ENCODE measurements at regions not wholly inside any gene's neighbourhood (a gene's known extent, or its start where the extent isn't known, plus 50 kb on each side); places are given as distances from the start of the nearest gene placed in this dataset.

- peaks cover 9% of the 10 kb centered on the region for H3K27me3 Mint-ChIP-seq (ENCODE audit: low read depth)
Observed at GRCh38 chr10:78276139-78276538, 242.5 kb downstream of the RPS24 start.

GRCh38 chr10:78277314-78278057 is 243.8 kb downstream of the RPS24 start:
- Mint-ChIP-seq H3K36me3 (ENCODE audit: low read depth) (no peaks in the 10 kb centered on the region), H3K27ac (no peak overlapping the region)

More at GRCh38 chr10:78276139-78276538, 242.5 kb downstream of the RPS24 start:
- Mint-ChIP-seq H3K36me3 (ENCODE audit: low read depth) (no peaks in the 10 kb centered on the region), H3K27ac (no peak overlapping the region), H3K9me3 (no peaks in the 10 kb centered on the region), H3K4me3 (no peak overlapping the region), H3K4me1 (ENCODE audit: low read depth) (no peaks in the 10 kb centered on the region)
- DNase-seq (ENCODE audit: low spot score) = no peak

GRCh38 chr10:78278058-78278404 is 244.4 kb downstream of the RPS24 start:
- H3K4me1 Mint-ChIP-seq (ENCODE audit: low read depth) = no peaks in the 10 kb centered on the region
- H3K9me3 Mint-ChIP-seq = no peaks in the 10 kb centered on the region
- DNase-seq (ENCODE audit: low spot score) = no peak
- no peak overlapping the region for H3K27ac Mint-ChIP-seq
- H3K36me3 Mint-ChIP-seq (ENCODE audit: low read depth) = no peaks in the 10 kb centered on the region
- peaks cover 9% of the 10 kb centered on the region for H3K27me3 Mint-ChIP-seq (ENCODE audit: low read depth)
- no peak overlapping the region for H3K4me3 Mint-ChIP-seq

More at GRCh38 chr10:78277314-78278057, 243.8 kb downstream of the RPS24 start:
- Mint-ChIP-seq H3K4me3 (no peak overlapping the region), H3K9me3 (no peaks in the 10 kb centered on the region), H3K27me3 (ENCODE audit: low read depth) (peaks cover 9% of the 10 kb centered on the region), H3K4me1 (ENCODE audit: low read depth) (no peaks in the 10 kb centered on the region)
- DNase-seq (ENCODE audit: low spot score) = no peak

GRCh38 chr10:78279756-78280155 is 246.1 kb downstream of the RPS24 start:
- Mint-ChIP-seq H3K36me3 (ENCODE audit: low read depth) (no peaks in the 10 kb centered on the region), H3K27ac (no peak overlapping the region), H3K4me3 (no peak overlapping the region), H3K9me3 (no peaks in the 10 kb centered on the region), H3K27me3 (ENCODE audit: low read depth) (peaks cover 5% of the 10 kb centered on the region), H3K4me1 (ENCODE audit: low read depth) (no peaks in the 10 kb centered on the region)
- DNase-seq (ENCODE audit: low spot score) = no peak

GRCh38 chr10:78280604-78281003 is 246.9 kb downstream of the RPS24 start:
- Mint-ChIP-seq H3K9me3 (no peaks in the 10 kb centered on the region), H3K27ac (no peak overlapping the region), H3K36me3 (ENCODE audit: low read depth) (no peaks in the 10 kb centered on the region), H3K27me3 (ENCODE audit: low read depth) (peaks cover 2% of the 10 kb centered on the region), H3K4me3 (no peak overlapping the region), H3K4me1 (ENCODE audit: low read depth) (no peaks in the 10 kb centered on the region)
- DNase-seq (ENCODE audit: low spot score) = no peak

GRCh38 chr10:78281627-78282026 is 248.0 kb downstream of the RPS24 start:
- H3K9me3 Mint-ChIP-seq = no peaks in the 10 kb centered on the region
- no peak for DNase-seq (ENCODE audit: low spot score)
- no peaks in the 10 kb centered on the region for H3K4me1 Mint-ChIP-seq (ENCODE audit: low read depth)
- H3K27ac Mint-ChIP-seq = no peak overlapping the region
- peaks cover 2% of the 10 kb centered on the region for H3K27me3 Mint-ChIP-seq (ENCODE audit: low read depth)
- no peak overlapping the region for H3K4me3 Mint-ChIP-seq
- no peaks in the 10 kb centered on the region for H3K36me3 Mint-ChIP-seq (ENCODE audit: low read depth)

GRCh38 chr10:78283069-78283682 is 249.5 kb downstream of the RPS24 start:
- Mint-ChIP-seq H3K36me3 (ENCODE audit: low read depth) (no peaks in the 10 kb centered on the region), H3K4me1 (ENCODE audit: low read depth) (no peaks in the 10 kb centered on the region), H3K27me3 (ENCODE audit: low read depth) (peaks cover 4% of the 10 kb centered on the region), H3K27ac (no peak overlapping the region), H3K9me3 (no peaks in the 10 kb centered on the region), H3K4me3 (no peak overlapping the region)
- no peak for DNase-seq (ENCODE audit: low spot score)

- Mint-ChIP-seq H3K36me3 (ENCODE audit: low read depth) (no peaks in the 10 kb centered on the region), H3K27me3 (ENCODE audit: low read depth) (peaks cover 4% of the 10 kb centered on the region), H3K4me1 (ENCODE audit: low read depth) (no peaks in the 10 kb centered on the region), H3K27ac (no peak overlapping the region), H3K4me3 (no peak overlapping the region), H3K9me3 (no peaks in the 10 kb centered on the region)
- no peak for DNase-seq (ENCODE audit: low spot score)
Observed at GRCh38 chr10:78284381-78284780, 250.7 kb downstream of the RPS24 start.

- Mint-ChIP-seq H3K36me3 (ENCODE audit: low read depth) (no peaks in the 10 kb centered on the region), H3K27ac (no peak overlapping the region), H3K9me3 (no peaks in the 10 kb centered on the region), H3K4me3 (no peak overlapping the region), H3K27me3 (ENCODE audit: low read depth) (peaks cover 8% of the 10 kb centered on the region), H3K4me1 (ENCODE audit: low read depth) (no peaks in the 10 kb centered on the region)
- no peak for DNase-seq (ENCODE audit: low spot score)
Observed at GRCh38 chr10:78285226-78285625, 251.6 kb downstream of the RPS24 start.

- H3K4me1 Mint-ChIP-seq (ENCODE audit: low read depth) = no peaks in the 10 kb centered on the region
- no peak overlapping the region for H3K4me3 Mint-ChIP-seq
- peaks cover 8% of the 10 kb centered on the region for H3K27me3 Mint-ChIP-seq (ENCODE audit: low read depth)
- no peak for DNase-seq (ENCODE audit: low spot score)
- no peak overlapping the region for H3K27ac Mint-ChIP-seq
- no peaks in the 10 kb centered on the region for H3K36me3 Mint-ChIP-seq (ENCODE audit: low read depth)
- no peaks in the 10 kb centered on the region for H3K9me3 Mint-ChIP-seq
Observed at GRCh38 chr10:78286186-78286585, 252.5 kb downstream of the RPS24 start.

- Mint-ChIP-seq H3K27me3 (ENCODE audit: low read depth) (peaks cover 8% of the 10 kb centered on the region), H3K36me3 (ENCODE audit: low read depth) (no peaks in the 10 kb centered on the region), H3K4me3 (no peak overlapping the region), H3K9me3 (no peaks in the 10 kb centered on the region), H3K27ac (no peak overlapping the region), H3K4me1 (ENCODE audit: low read depth) (no peaks in the 10 kb centered on the region)
- no peak for DNase-seq (ENCODE audit: low spot score)
Observed at GRCh38 chr10:78286668-78287067, 253.0 kb downstream of the RPS24 start.

- no peak overlapping the region for H3K27ac Mint-ChIP-seq
- H3K36me3 Mint-ChIP-seq (ENCODE audit: low read depth) = no peaks in the 10 kb centered on the region
- H3K27me3 Mint-ChIP-seq (ENCODE audit: low read depth) = peaks cover 8% of the 10 kb centered on the region
Observed at GRCh38 chr10:78287618-78288017, 254.0 kb downstream of the RPS24 start.

GRCh38 chr10:78288663-78289062 is 255.0 kb downstream of the RPS24 start:
- Mint-ChIP-seq H3K4me1 (ENCODE audit: low read depth) (no peaks in the 10 kb centered on the region), H3K36me3 (ENCODE audit: low read depth) (no peaks in the 10 kb centered on the region), H3K9me3 (no peaks in the 10 kb centered on the region), H3K27ac (no peak overlapping the region), H3K4me3 (no peak overlapping the region), H3K27me3 (ENCODE audit: low read depth) (peaks cover 8% of the 10 kb centered on the region)
- no peak for DNase-seq (ENCODE audit: low spot score)

More at GRCh38 chr10:78287618-78288017, 254.0 kb downstream of the RPS24 start:
- H3K9me3 Mint-ChIP-seq = no peaks in the 10 kb centered on the region
- DNase-seq (ENCODE audit: low spot score) = no peak
- H3K4me3 Mint-ChIP-seq = no peak overlapping the region
- no peaks in the 10 kb centered on the region for H3K4me1 Mint-ChIP-seq (ENCODE audit: low read depth)

- Mint-ChIP-seq H3K4me1 (ENCODE audit: low read depth) (no peaks in the 10 kb centered on the region), H3K27ac (no peak overlapping the region), H3K36me3 (ENCODE audit: low read depth) (no peaks in the 10 kb centered on the region), H3K4me3 (no peak overlapping the region), H3K9me3 (no peaks in the 10 kb centered on the region), H3K27me3 (ENCODE audit: low read depth) (peaks cover 8% of the 10 kb centered on the region)
- DNase-seq (ENCODE audit: low spot score) = no peak
Observed at GRCh38 chr10:78290131-78290750, 256.6 kb downstream of the RPS24 start.

Data from T-helper 2 cell treated with Interferon-gamma antibody and Interleukin-4, amounts not matched to agents 5 μg/mL and 100 μg/mL, for 36 hours (primary cell).